ENCODE measurements at regions not wholly inside any gene's neighbourhood (a gene's known extent, or its start where the extent isn't known, plus 50 kb on each side); places are given as distances from the start of the nearest gene placed in this dataset.

DNA sequence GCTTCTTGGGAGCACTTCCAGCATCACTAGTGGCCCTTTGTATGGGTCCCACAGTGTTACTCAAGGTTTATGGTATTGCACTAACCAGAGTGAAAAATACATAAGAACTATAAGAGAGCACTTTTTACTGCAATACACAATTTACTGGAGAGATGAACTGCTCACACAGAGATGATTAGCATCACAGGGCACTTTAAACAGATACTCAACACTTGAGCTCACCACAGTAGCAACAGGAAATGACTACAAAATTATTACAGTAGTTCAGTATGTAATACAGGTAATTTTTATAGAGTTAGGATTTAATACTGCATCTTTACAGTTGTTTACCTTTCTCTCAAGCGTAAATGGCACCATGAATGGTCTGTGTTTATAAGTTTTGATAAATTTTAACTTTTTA lies 68.2 kb upstream of the CDK1 start:
- Mint-ChIP-seq H3K27me3 (ENCODE audit: insufficient read depth, low read depth, poor library complexity) (no peaks in the 10 kb centered on the region), H3K9me3 (peaks cover 21% of the 10 kb centered on the region), H3K4me1 (peaks cover 8% of the 10 kb centered on the region), H3K27ac (no peak overlapping the region), H3K36me3 (ENCODE audit: low read depth) (peaks cover 17% of the 10 kb centered on the region), H3K4me3 (no peak overlapping the region)
- no peak overlapping the region for H3K4me3 ChIP-seq
- 0 out of 2 replicates have a peak, but pooled peaks cover 4% of the 10 kb centered on the region for H3K36me3 ChIP-seq (ENCODE audit: insufficient read depth)
- no peak overlapping the region for H3K27ac ChIP-seq (ENCODE audit: low read depth)
- H3K9me2 ChIP-seq (ENCODE audit: insufficient read depth), result no peaks in the 10 kb centered on the region
- H3K4me2 ChIP-seq, result no peak overlapping the region
- ATAC-seq (no peak), DNase-seq (ENCODE audit: low spot score) (no peak)
- H3K79me2 ChIP-seq (replicated peaks; ENCODE audit: insufficient read depth), result peaks cover 16% of the 10 kb centered on the region
- H2AFZ ChIP-seq, result no peak overlapping the region
- no peaks in the 10 kb centered on the region for H3K27me3 ChIP-seq (ENCODE audit: insufficient read depth)
- H3F3A ChIP-seq (replicated peaks; ENCODE audit: low read depth), result no peaks in the 10 kb centered on the region
- TF ChIP-seq, protein P1, sequence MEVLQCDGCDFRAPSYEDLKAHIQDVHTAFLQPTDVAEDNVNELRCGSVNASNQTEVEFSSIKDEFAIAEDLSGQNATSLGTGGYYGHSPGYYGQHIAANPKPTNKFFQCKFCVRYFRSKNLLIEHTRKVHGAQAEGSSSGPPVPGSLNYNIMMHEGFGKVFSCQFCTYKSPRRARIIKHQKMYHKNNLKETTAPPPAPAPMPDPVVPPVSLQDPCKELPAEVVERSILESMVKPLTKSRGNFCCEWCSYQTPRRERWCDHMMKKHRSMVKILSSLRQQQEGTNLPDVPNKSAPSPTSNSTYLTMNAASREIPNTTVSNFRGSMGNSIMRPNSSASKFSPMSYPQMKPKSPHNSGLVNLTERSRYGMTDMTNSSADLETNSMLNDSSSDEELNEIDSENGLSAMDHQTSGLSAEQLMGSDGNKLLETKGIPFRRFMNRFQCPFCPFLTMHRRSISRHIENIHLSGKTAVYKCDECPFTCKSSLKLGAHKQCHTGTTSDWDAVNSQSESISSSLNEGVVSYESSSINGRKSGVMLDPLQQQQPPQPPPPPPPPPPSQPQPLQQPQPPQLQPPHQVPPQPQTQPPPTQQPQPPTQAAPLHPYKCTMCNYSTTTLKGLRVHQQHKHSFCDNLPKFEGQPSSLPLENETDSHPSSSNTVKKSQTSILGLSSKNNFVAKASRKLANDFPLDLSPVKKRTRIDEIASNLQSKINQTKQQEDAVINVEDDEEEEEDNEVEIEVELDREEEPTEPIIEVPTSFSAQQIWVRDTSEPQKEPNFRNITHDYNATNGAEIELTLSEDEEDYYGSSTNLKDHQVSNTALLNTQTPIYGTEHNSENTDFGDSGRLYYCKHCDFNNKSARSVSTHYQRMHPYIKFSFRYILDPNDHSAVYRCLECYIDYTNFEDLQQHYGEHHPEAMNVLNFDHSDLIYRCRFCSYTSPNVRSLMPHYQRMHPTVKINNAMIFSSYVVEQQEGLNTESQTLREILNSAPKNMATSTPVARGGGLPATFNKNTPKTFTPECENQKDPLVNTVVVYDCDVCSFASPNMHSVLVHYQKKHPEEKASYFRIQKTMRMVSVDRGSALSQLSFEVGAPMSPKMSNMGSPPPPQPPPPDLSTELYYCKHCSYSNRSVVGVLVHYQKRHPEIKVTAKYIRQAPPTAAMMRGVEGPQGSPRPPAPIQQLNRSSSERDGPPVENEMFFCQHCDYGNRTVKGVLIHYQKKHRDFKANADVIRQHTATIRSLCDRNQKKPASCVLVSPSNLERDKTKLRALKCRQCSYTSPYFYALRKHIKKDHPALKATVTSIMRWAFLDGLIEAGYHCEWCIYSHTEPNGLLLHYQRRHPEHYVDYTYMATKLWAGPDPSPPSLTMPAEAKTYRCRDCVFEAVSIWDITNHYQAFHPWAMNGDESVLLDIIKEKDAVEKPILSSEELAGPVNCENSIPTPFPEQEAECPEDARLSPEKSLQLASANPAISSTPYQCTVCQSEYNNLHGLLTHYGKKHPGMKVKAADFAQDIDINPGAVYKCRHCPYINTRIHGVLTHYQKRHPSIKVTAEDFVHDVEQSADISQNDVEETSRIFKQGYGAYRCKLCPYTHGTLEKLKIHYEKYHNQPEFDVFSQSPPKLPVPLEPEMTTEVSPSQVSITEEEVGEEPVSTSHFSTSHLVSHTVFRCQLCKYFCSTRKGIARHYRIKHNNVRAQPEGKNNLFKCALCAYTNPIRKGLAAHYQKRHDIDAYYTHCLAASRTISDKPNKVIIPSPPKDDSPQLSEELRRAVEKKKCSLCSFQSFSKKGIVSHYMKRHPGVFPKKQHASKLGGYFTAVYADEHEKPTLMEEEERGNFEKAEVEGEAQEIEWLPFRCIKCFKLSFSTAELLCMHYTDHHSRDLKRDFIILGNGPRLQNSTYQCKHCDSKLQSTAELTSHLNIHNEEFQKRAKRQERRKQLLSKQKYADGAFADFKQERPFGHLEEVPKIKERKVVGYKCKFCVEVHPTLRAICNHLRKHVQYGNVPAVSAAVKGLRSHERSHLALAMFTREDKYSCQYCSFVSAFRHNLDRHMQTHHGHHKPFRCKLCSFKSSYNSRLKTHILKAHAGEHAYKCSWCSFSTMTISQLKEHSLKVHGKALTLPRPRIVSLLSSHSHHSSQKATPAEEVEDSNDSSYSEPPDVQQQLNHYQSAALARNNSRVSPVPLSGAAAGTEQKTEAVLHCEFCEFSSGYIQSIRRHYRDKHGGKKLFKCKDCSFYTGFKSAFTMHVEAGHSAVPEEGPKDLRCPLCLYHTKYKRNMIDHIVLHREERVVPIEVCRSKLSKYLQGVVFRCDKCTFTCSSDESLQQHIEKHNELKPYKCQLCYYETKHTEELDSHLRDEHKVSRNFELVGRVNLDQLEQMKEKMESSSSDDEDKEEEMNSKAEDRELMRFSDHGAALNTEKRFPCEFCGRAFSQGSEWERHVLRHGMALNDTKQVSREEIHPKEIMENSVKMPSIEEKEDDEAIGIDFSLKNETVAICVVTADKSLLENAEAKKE (CRISPR knock-in tag; IDR thresholded peaks at IDR 0.05), result no peak
- no peak for TF ChIP-seq NANOG (IDR thresholded peaks at IDR 0.05; ENCODE audit: borderline replicate concordance)
- no peak for TF ChIP-seq POLR2AphosphoS5 (IDR thresholded peaks at IDR 0.05; ENCODE audit: low read depth)
- TF ChIP-seq CREB1 (CRISPR knock-in tag; IDR thresholded peaks at IDR 0.05; ENCODE audit: low read depth), result no peak
- TF ChIP-seq, protein P2, sequence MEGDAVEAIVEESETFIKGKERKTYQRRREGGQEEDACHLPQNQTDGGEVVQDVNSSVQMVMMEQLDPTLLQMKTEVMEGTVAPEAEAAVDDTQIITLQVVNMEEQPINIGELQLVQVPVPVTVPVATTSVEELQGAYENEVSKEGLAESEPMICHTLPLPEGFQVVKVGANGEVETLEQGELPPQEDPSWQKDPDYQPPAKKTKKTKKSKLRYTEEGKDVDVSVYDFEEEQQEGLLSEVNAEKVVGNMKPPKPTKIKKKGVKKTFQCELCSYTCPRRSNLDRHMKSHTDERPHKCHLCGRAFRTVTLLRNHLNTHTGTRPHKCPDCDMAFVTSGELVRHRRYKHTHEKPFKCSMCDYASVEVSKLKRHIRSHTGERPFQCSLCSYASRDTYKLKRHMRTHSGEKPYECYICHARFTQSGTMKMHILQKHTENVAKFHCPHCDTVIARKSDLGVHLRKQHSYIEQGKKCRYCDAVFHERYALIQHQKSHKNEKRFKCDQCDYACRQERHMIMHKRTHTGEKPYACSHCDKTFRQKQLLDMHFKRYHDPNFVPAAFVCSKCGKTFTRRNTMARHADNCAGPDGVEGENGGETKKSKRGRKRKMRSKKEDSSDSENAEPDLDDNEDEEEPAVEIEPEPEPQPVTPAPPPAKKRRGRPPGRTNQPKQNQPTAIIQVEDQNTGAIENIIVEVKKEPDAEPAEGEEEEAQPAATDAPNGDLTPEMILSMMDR (conservative IDR thresholded peaks at IDR 0.05; ENCODE audit: low read depth in 2 of 2), result no peak
- TF ChIP-seq, protein P3, sequence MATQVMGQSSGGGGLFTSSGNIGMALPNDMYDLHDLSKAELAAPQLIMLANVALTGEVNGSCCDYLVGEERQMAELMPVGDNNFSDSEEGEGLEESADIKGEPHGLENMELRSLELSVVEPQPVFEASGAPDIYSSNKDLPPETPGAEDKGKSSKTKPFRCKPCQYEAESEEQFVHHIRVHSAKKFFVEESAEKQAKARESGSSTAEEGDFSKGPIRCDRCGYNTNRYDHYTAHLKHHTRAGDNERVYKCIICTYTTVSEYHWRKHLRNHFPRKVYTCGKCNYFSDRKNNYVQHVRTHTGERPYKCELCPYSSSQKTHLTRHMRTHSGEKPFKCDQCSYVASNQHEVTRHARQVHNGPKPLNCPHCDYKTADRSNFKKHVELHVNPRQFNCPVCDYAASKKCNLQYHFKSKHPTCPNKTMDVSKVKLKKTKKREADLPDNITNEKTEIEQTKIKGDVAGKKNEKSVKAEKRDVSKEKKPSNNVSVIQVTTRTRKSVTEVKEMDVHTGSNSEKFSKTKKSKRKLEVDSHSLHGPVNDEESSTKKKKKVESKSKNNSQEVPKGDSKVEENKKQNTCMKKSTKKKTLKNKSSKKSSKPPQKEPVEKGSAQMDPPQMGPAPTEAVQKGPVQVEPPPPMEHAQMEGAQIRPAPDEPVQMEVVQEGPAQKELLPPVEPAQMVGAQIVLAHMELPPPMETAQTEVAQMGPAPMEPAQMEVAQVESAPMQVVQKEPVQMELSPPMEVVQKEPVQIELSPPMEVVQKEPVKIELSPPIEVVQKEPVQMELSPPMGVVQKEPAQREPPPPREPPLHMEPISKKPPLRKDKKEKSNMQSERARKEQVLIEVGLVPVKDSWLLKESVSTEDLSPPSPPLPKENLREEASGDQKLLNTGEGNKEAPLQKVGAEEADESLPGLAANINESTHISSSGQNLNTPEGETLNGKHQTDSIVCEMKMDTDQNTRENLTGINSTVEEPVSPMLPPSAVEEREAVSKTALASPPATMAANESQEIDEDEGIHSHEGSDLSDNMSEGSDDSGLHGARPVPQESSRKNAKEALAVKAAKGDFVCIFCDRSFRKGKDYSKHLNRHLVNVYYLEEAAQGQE (IDR thresholded peaks at IDR 0.05; ENCODE audit: unreplicated experiment), result no peak
- TF ChIP-seq JUNB (IDR thresholded peaks at IDR 0.05; ENCODE audit: unreplicated experiment), result no peak
- no peak for TF ChIP-seq STAT1 (IDR thresholded peaks at IDR 0.05; ENCODE audit: unreplicated experiment)
- TF ChIP-seq EZH2 (IDR thresholded peaks at IDR 0.05; ENCODE audit: low read depth, unreplicated experiment), result no peak
- no peak for TF ChIP-seq EZH2phosphoT487 (IDR thresholded peaks at IDR 0.05; ENCODE audit: unreplicated experiment)
- TF ChIP-seq, protein P4, sequence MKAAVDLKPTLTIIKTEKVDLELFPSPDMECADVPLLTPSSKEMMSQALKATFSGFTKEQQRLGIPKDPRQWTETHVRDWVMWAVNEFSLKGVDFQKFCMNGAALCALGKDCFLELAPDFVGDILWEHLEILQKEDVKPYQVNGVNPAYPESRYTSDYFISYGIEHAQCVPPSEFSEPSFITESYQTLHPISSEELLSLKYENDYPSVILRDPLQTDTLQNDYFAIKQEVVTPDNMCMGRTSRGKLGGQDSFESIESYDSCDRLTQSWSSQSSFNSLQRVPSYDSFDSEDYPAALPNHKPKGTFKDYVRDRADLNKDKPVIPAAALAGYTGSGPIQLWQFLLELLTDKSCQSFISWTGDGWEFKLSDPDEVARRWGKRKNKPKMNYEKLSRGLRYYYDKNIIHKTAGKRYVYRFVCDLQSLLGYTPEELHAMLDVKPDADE (IDR thresholded peaks at IDR 0.05), result no peak
- no peak for TF ChIP-seq ZNF331 (CRISPR knock-in tag; IDR thresholded peaks at IDR 0.05; ENCODE audit: low read depth)
- no peak for TF ChIP-seq ZNF114 (CRISPR knock-in tag; IDR thresholded peaks at IDR 0.05)
- peaks cover 7% of the 10 kb centered on the region for H3K4me1 ChIP-seq (ENCODE audit: insufficient read depth)
- H4K20me1 ChIP-seq (replicated peaks; ENCODE audit: insufficient read depth), result no peaks in the 10 kb centered on the region

Data from GM23338 (cell line).